Hypothalamus (tissue), 51 donors: ENCODE measurements at regions not wholly inside any gene's neighbourhood (a gene's known extent, or its start where the extent isn't known, plus 50 kb on each side); places are given as distances from the start of the nearest gene placed in this dataset.
"Not testable (repeated sequence)": the region's sequence is repeated elsewhere in the genome, so short reads cannot be mapped to it uniquely, and the experiment has no call there.

Experiments
- DNase-seq, 51 donors: peaks; one replicate each; lab custom pipeline; 2025; lab: John Stamatoyannopoulos, UW

DNA sequence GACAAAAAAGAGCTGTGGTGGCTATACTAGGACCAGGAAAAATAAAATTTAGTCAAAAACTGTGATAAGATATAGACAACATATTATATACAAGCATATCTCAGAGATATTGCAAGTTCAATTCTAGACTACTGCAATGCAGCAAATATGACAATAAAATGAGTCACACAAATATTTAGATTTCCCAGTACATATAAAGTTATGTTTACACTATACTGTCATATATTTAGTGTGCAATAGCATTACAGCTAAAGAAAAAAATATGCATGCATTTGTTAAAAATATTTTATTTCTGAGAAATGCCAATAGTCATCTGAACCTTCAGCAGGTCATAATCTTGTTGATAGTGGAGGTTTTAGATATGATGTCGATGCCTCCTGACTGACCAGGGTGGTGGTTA lies 72.1 kb downstream of the AKR1C4 start:
- DNase-seq = no peak

DNA sequence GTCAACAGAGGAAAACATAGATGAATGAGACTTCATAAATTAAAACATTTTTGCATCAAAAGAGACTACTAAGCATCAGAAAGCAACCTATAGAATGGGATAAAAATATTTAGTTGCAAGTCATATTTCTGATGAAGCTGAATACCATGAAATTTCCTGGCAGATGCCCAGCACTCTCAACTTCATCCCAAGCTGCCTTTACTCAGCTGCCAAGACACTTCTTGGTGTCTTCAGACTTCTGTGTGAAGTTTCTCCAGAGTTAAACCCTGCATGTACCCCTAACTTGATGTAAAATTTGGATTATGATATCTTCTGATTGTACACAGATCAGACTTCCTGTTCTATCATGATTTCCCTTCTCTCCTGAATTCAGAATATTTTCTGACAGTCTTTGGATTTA lies 73.2 kb downstream of the AKR1C4 start:
- DNase-seq = no peak

DNA sequence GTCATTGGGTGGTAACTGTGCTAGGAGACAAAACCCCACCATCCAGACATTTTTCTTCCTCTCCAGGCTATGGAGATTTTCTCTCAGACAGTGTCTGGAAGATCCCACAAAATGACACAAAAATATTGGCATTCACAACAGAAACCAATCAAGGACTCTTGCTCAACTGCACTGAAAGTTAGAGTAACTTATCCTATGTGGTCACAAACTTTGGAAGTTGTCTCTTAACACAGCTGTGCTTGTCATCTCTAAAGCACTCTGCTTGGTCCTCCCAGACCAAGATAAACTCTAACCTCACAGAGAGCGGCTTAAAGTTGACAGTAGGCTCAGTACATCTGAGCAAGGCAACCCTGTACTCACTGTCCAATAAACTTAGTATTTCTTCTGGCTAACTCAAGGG lies 74.9 kb downstream of the AKR1C4 start:
- no peak for DNase-seq

DNA sequence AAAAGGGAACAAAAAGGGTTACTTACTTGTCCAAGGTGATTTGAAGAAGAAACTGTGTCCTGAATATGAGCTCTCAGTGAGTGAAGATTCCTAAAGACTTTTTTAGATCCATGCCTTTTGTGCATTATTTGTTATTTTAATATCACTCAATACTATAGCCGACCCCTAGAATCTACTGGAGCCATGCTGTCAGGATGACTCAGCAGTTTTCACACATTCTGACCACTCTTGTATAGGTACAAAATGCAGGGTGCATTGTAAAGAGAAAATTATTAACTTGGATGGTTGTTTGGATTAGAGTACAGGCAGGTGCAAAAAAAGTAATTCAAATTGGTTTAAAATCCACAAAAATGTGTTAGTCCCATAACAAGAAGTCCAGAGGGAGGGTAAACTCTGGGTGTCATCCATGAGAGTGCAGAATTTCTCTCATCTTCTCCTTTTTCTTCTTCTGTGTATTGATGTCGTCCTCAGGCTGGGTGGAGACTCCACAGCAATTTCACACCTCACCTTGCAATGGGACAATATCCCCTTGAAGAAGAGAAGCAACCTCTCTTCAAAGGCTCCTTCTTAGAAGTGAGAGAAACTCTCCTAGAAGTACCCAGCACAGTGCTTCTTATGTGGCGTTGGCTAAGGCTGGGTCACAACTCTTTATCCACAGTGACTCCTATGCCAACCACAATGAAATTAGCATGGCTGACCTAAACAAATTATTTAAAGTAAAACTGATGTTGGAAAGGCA lies 75.6 kb downstream of the AKR1C4 start:
- no peak for DNase-seq

DNA sequence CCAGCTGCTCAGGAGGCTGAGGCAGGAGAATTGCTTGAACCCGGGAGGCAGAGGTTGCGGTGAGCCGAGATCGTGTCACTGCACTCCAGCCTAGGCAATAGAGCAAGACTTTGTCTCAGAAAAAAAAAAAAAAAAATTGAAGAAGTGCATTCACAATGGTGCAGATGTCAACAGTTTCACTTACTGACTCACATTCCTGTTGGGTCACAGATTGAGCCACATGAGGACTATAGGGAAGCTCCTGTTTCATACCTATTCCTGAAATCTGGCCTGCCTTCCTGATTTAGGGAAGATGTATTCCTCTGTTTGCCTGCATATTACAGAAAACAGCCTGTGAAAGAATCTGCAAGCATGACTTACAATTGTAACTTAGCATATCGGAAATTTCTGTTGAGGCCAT lies 78.2 kb downstream of the AKR1C4 start:
- DNase-seq = no peak

DNA sequence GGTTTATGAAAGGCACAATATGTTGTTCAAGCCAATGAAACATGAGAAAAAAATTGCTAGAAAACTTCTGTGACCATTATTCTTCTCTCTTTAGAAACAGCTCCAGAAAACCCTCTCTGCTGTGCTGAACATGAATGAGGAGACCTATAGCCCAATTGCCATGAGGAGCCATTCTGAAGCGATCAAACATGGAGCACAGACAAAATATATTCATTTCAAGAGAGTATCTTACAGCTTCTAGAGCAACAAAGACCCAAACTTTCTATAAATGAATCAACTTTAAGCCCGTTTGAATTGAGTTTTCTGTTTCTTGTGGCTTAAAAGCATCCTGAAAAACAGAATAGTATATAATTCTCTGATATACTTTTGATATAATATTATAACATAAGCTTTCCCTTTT lies 83.4 kb upstream of the UCN3 start:
- no peak for DNase-seq

DNA sequence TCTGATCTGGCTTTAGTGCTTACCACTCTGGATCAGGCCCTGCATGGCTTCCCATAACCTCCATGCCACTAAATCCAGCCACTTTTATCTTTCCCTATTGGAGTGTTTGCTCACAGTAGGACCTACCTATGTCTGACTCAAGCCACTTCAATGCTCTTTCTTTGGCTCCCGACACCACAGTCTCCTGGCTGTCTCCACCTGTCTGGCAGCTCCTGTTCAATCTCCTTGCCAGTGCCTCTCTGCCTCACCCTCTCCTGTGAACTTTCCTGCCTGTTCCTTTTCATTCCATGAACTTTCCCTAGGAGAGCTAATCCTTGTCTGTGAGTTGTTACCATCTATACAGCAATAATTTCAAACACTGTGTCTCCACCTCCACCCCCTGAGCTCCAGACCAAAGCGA lies 82.6 kb upstream of the UCN3 start:
- DNase-seq = no peak

DNA sequence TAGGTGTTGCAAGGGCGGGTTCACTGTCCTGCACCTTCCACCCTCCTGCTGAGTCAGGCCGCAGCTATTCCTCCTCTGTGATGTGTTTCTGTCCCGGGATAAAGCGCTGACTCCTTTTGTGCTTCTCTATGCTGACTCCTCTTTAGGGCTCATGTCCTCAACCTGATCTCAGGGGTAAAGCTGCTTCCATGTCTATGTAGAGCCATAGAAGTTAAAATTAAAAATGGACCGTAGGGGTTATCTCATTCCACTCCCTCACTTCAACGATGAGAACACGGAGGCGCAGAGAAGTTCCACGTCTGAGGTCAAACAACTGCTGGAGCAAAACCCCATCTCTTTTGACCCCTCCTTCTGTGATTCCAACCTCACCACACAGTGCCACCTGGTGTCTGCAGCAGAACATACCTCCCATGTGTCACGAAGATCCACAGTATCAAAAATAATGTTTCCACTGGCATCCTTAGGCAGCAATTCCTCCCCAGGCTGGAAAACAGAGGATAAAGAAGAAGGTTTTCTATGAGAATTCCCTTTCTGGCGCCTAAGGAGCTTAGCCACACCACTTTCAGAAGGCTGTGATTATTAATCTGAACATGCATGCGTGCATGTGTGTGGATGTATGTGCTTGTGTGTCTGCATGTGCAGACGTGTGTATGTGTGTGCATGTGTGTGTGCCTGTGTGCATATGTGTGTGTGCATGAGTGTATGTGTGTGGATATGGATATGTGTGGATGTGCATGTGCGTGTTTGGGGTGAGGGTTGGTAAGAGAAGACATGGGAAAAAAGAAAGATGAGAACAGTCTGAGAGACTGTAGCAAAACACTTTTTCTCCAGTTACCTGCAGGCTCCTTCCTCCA lies 81.2 kb upstream of the UCN3 start:
- peak in 13 of 51 donors; percentile 1 to 14 (median 3) for DNase-seq

DNA sequence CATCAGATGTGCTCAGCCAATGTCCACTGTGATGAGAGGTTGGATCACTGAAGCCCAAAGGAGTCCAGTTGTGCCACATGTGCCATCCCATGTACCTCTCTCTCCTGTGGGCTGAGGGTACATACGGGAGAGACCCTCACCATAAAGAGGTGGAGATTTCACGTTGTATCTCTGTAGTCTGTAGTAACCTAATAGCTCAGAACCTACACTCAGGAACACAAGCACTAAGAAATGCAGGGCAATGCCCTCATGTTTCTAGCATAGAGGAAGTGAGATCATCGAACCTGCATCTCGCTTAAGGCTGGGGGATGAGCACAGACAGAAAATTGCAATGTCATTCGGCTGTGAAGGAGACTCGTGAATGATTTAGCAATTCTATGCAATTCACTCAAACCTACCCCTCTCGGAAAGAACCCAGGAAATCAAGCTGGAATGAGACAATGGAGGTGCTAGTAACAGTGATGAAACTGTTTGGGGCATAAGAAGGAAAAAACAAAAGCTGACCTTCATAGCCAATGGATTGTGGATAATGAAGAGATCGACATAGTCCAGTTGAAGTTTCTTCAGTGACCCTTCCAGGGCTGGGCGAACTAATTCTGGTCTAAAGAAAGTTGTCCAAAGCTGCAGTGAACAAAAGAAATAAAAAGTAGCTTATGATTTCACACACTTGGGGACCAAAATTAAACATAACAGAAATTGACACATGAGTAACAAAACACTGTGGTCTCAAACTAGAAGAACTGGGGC lies 80.3 kb upstream of the UCN3 start:
- no peak for DNase-seq

DNA sequence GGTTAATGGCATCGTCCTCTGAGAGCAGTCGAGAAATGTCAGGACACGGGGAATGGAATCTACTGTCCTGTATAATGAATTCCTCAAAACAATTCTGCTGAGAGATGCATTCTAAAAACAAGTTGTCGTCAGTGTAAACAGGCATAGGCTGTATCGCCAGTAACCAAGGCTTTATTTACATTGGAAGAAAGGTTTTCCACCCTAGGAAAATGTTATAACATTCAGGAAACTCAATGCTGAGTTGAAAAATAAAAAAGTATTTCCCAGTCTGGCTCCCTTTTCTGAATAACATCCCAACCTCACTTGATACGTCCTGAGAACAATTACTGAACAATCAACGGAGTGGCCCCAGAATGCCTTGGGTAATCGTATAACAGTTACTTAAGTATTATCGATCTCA lies 79.6 kb upstream of the UCN3 start:
- DNase-seq = no peak

DNA sequence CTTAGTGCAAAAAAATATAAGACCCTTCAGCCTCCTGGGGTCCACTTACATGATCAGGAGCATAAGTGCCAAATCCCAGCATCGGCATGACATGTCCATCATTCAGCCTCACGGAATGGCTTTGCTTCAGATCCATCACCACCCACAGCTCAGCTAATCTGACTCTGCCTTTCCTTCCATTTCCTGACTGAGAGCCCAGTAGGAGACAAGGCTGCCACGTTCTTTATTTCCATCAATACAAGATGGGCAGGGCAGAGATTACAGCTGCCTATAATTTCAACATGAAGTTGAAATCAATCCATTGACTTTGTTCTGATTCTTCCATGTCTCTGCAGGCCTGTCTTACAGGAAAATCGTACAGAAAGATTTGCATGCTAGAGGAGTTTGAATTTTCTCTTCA lies 76.4 kb upstream of the UCN3 start:
- no peak for DNase-seq

DNA sequence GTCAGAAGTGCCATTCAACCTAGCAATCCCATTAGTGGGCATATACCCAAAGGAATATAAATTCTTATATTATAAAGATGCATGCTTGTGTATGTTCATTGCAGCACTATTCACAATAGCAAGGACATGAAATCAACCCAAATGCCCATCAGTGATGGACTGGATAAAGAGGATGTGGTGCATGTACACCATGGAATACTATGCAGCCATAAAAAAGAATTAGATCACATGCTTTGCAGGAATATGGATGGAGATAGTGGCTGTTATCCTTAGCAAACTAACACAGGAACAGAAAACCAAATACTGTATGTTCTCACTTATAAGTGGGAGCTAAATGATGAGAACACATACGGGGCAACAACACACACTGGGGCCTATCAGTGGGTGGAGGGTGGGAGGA lies 75.5 kb upstream of the UCN3 start:
- not testable (repeated sequence) for DNase-seq

DNA sequence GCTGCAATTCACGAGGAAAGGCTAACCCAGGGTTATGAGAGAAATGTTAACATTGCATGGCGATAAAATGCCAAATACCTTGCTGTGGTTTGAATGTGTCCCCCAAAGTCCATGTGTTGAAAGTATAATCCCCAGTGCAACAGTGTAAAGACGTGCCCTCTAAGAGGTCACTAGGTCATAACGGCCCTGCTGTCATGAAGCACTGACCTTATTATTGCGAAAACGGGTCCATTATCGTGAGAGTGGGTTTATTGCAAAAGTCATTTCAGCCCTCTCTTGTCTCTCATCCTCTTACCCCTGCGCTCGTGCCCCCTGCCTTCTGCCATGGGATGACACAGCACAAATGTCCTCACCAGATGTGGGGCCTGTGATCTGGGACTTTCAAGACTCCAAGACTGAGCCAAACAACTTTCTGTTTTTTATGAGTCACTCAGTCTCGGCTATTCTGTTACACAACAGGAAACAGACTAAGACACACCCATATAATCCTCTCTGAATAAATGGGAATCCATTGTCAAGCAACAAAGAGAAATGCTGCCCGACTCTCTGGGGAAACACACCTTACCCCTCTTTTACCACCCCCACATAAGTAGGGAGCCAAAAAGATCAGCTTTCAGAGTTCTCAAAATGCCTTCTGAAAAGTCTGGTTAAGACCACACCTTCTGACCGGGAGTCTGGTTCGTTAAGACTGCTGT lies 73.1 kb upstream of the UCN3 start:
- no peak for DNase-seq

DNA sequence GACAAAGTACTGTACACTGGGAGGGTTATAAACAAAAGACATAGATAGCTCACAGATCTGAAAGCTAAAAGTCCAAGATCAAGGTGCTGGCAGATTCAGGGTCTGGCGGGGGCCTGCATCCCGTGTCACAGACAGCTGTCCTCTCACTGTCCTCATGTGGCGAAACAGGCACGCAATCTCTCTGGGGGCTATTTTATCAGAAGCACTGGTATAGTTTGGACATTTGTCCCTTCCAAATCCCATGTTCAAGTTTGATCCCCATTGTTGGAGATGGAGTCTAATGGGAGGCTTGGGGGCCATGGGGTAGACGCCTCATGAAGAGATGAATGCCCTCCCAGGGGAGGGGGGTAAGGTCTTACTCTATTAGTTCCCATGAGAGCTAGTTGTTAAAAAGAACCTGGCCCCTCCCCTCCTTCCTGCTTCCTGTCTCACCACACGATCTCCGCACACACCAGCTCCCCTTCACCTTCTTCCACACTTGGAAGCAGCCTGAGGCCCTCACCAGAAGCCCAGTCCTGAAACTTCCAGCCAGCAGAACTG lies 72.5 kb upstream of the UCN3 start:
- no peak for DNase-seq

DNA sequence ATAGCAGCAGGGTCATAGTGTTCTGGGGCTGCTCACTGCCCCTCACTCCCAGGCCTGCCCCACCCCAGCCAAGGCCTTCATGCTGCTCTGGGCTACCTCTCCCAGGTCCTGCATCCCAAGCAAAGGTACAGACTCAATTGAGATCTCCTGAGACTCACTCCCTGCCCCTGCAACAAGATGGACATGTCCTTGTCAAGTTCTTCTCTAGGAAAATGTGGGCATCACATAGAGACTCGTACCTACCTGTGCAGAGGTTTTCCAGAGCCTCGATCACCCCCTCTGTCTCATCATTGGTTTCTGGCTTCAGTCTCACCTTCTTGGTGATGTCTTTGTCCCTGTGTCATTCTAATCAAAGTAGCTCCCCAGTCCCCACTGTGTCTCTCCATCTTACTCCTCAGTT lies 71.8 kb upstream of the UCN3 start:
- DNase-seq = not testable (repeated sequence)

DNA sequence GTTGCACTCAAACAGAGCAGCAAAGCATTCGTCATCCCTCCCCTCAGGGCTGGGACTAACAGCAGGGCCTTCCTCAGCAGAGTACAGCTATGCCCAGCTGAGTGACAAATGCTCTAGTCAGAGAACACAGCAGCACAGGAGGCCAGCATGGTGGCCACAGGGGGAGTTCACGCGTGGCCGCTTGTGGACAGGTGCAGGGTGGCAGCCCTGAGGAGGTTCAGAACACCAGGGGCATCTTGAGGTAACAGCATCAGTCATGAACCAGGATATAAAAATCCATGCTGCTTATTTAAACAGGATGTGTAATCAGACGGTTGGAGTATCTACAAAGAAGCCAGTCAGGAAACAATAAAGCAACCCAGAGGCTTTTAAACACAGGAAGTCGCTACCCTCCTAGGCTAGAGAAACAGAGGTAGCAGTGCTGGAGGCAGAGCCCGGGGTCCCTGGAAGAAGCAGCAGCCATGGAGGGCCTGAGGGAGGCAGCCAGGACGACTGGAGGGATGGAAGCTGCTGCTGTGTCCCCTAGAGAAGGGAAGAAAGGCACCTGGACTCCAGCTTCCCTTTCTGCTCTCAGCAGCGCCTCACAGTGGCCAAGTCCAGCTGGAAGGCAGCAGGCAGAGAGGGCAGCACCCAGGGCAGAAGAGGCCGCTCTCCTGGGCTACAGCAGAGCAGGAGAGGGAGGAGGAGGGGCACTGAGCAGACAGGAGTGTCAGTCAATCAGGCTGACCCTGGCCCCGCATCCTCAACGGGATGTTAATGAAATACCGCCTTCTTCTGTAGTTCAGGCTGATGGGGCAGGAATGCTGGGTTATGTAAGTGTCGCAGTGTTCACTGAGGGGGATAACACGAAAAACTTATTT lies 70.8 kb upstream of the UCN3 start:
- DNase-seq = peak in 1 of 51 donors; percentile 12

DNA sequence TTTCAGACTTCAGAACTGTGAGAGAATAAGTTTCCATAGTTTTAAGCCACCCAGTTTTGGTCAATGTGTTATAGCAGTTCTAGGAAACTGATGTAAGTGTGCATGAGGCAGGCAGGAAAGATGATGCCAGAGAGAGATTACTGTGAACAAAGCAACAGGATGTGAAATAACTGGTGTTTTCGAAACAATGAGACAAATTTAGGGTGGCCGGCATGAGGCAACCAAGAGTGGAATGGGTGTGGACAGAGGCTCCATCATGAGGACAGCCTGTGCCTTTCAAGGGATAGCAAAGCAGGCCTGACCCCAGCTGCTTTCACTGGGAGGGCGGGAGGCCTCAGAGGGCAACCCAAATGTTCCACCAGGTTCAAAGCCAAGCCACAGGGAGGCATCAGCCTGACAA lies 67.3 kb upstream of the UCN3 start:
- no peak for DNase-seq

DNA sequence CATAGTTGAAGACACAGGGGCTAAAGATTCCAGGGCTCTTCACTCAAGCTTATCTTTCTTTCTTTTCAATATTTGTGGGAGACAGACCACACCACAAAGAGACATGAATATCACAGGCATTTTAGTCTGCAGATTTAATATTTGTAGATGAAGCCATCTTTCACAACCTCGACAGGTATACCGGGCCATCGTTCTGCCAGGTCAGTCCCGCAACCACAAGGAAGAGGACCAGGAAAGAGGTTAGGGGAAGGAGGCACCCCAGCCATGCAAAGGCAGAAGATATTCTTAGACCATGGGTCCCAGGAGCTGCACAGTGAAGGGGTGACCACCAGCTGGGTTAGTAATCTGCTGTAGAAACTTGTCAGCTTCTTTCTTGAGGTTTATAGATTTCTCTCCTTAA lies 66.8 kb upstream of the UCN3 start:
- DNase-seq = no peak

DNA sequence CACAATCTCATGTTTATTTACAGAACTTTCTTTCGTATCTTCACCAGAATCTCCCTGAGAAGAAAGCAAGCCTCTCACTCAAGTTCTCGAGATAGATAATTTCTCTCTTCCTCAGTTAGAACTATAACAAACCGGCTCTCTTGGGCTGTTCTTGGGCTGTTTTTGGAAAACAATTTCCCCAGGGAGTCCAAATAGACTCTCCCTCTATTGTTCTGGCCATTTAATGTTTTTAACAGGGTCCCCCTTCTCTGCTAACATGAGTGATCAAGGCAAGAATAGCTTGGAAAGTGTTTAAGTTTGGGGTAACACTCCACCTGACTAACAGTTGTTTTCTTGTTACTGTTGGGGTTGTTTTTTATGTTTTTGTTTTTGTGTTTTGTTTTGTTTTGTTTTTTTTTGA lies 64.8 kb upstream of the UCN3 start:
- no peak for DNase-seq

DNA sequence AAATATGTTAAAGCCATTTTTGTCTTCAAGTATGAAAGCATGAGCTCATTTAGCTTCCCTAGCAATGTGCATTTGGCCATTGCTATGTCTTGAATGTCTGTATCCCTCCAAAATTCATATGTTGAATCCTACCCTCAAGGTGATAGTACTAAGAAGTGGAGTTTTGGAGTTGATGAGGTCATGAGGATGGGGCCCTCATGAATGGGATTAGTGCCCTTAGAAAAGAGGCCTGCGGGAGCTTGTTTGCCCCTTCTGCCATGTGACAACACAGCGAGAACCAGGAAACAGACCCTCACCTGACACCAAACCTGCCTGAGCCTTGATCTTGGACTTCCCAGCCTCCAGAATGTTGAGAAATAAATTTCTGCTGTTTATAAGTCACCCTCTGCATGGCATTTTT lies 61.3 kb upstream of the UCN3 start:
- DNase-seq = no peak
